ENCODE measurements at regions not wholly inside any gene's neighbourhood (a gene's known extent, or its start where the extent isn't known, plus 50 kb on each side); places are given as distances from the start of the nearest gene placed in this dataset.

- no peak overlapping the region for H3K4me3 ChIP-seq (ENCODE audit: low read length)
- no peak for TF ChIP-seq CTCF (conservative IDR thresholded peaks at IDR 0.05; ENCODE audit: low read depth, low read length)
- DNase-seq (ENCODE audit: low read depth): no peak
Measured at GRCh38 chr16:49910541-49911071, 54.7 kb upstream of the ZNF423 start.

GRCh38 chr16:49911430-49911829 lies 55.5 kb upstream of the ZNF423 start:
- no peak overlapping the region for H3K4me3 ChIP-seq (ENCODE audit: low read length)
- no peak for DNase-seq (ENCODE audit: low read depth)
- no peak for TF ChIP-seq CTCF (conservative IDR thresholded peaks at IDR 0.05; ENCODE audit: low read depth, low read length)

DNA sequence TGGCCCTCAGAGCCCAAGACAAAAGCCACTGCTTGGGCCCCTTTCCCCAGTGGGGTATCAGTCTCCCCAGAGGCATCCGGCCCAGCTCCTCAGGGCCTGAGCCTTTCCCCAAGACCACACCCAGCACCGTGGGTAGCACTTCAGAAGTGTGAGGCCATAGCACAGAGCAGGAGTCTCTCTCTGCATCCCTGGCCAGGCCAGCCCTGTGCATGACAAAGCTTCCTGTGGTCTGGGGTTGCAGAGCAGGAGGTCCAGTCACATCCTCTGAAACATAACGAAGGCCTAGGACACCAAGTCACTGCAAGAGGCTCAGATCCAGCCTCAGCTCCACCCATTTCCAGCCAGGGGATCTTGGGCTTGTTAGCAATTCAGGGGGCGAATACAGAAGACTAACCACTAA lies 56.8 kb upstream of the ZNF423 start:
- no peak overlapping the region for H3K4me3 ChIP-seq (ENCODE audit: low read length)
- no peak for DNase-seq (ENCODE audit: low read depth)
- TF ChIP-seq CTCF (conservative IDR thresholded peaks at IDR 0.05; ENCODE audit: low read depth, low read length): no peak

- H3K4me3 ChIP-seq (ENCODE audit: low read length): no peak overlapping the region
- DNase-seq (ENCODE audit: low read depth): no peak
- TF ChIP-seq CTCF (conservative IDR thresholded peaks at IDR 0.05; ENCODE audit: low read depth, low read length): no peak
Measured at GRCh38 chr16:49913720-49914119, 57.8 kb upstream of the ZNF423 start.

DNA sequence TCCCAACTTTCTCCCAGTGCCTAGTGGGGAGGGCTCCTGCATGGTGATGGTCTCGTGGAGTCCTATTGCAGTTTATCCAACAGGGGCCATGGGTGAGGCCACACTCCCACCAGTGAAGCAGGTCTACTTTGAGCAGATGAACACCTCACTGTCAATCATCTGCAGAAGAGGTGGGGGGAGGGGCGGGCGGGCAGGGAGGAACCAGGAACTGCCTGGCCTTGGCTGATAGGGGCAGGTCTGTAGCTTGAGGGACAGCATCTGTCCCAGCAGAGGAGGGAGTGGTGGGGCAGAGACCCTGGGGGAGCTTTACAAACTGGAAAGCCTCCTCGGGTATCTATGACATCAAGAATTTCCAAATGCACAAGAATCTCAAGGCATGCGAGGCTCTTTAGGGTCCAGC lies 58.7 kb upstream of the ZNF423 start:
- TF ChIP-seq CTCF (conservative IDR thresholded peaks at IDR 0.05; ENCODE audit: low read depth, low read length): no peak
- no peak for DNase-seq (ENCODE audit: low read depth)
- H3K4me3 ChIP-seq (ENCODE audit: low read length): no peak overlapping the region

GRCh38 chr16:49918257-49918656 lies 62.3 kb upstream of the ZNF423 start:
- DNase-seq (ENCODE audit: low read depth): no peak
- TF ChIP-seq CTCF (conservative IDR thresholded peaks at IDR 0.05; ENCODE audit: low read depth, low read length): no peak
- no peak overlapping the region for H3K4me3 ChIP-seq (ENCODE audit: low read length)

DNA sequence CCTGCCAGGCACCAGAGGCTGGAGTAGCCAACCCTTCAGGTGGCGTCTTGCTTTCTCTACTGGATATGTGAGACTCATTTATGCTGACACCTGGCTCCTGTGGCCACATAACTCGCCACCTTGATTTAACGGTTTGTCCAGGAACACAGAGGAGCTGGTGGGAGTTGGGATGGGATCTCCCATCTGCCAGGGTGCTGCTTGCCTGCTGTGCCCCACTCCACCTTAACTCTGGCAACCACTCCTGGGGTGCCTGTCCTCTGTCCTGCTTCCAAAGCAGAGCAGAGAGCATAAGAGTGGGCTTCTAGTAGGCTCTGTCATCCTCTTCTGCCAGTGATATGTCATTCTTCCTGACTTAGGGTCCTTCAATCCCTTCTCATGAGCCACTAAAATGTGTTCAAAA lies 63.4 kb upstream of the ZNF423 start:
- TF ChIP-seq CTCF (conservative IDR thresholded peaks at IDR 0.05; ENCODE audit: low read depth, low read length): no peak
- no peak overlapping the region for H3K4me3 ChIP-seq (ENCODE audit: low read length)
- DNase-seq (ENCODE audit: low read depth): no peak

All from retinal pigment epithelial cell (primary cell).